Thyroid gland (tissue), 4 donors: ENCODE measurements at regions not wholly inside any gene's neighbourhood (a gene's known extent, or its start where the extent isn't known, plus 50 kb on each side); places are given as distances from the start of the nearest gene placed in this dataset.

Experiments
- POLR2A ChIP-seq, 2 donors: fragments of 450-650 bp; IDR thresholded peaks; one replicate each; pipeline ENCODE4 v1.6.1; 2017; ENCODE audit warnings: antibody characterized with exemption in 2 of 2, mild to moderate bottlenecking in 2 of 2, moderate library complexity in 1 of 2
- TF ChIP-seq, protein P1 (sequence below), 6 experiments: fragments of 200-600 bp in 3 of 6; fragments of 450-650 bp in 3 of 6; sonication (generic) in 3 of 6; IDR thresholded peaks; one replicate each; pipeline ENCODE4 v1.5.1; 2016 to 2019; ENCODE audit warnings: antibody characterized with exemption in 6 of 6, mild to moderate bottlenecking in 2 of 6, inconsistent platforms in 1 of 6, moderate library complexity in 1 of 6

- TF ChIP-seq, protein P1, sequence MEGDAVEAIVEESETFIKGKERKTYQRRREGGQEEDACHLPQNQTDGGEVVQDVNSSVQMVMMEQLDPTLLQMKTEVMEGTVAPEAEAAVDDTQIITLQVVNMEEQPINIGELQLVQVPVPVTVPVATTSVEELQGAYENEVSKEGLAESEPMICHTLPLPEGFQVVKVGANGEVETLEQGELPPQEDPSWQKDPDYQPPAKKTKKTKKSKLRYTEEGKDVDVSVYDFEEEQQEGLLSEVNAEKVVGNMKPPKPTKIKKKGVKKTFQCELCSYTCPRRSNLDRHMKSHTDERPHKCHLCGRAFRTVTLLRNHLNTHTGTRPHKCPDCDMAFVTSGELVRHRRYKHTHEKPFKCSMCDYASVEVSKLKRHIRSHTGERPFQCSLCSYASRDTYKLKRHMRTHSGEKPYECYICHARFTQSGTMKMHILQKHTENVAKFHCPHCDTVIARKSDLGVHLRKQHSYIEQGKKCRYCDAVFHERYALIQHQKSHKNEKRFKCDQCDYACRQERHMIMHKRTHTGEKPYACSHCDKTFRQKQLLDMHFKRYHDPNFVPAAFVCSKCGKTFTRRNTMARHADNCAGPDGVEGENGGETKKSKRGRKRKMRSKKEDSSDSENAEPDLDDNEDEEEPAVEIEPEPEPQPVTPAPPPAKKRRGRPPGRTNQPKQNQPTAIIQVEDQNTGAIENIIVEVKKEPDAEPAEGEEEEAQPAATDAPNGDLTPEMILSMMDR (IDR thresholded peaks at IDR 0.05): no peak
- no peak for TF ChIP-seq POLR2A (IDR thresholded peaks at IDR 0.05)
These were observed 124.3 kb upstream of the PDE4B start for GRCh38 chr1:65668368-65668767.
